ENCODE measurements at regions not wholly inside any gene's neighbourhood (a gene's known extent, or its start where the extent isn't known, plus 50 kb on each side); places are given as distances from the start of the nearest gene placed in this dataset.
A peak's percentile ranks its signal among the peaks of the same experiment; 100 is the strongest.

DNA sequence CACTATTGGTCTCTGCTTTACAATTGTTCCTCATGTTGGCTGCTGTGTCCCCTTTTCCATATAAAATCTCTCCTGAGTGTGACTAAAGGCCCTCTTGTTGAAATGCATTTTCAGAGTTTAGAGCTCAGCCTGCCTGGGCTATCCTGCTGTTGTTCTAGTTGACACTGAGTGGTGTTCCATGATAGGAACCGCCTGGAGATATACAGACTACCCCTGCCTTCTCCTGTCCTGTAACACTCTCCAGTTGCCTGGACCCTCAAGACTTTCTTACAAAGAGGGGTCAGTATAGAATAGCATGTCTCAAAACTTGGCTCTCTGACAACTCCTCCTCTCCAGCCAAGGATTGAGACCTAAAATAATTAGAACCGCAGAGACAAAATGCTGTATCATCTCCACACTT is 152.0 kb upstream of the POU3F1 start:
- H3K4me1 ChIP-seq (ENCODE audit: control insufficient read depth, insufficient read depth, low read length), result 0 out of 2 replicates have a peak, but pooled peaks cover 2% of the 10 kb centered on the region
- no peaks in the 10 kb centered on the region for H3K36me3 ChIP-seq (ENCODE audit: control insufficient read depth, insufficient read depth, low read length)
- H3K4me3 ChIP-seq (ENCODE audit: low read depth, low read length), result no peak overlapping the region
- no peaks in the 10 kb centered on the region; the same call in 1 of the 2 replicates for H3K27me3 ChIP-seq (ENCODE audit: control insufficient read depth, insufficient read depth, low read length)
- H3K27ac ChIP-seq (ENCODE audit: low read depth, low read length), result no peak overlapping the region
- H3K9ac ChIP-seq (ENCODE audit: low read length), result no peak overlapping the region
- peaks cover 20% of the 10 kb centered on the region for H3K9me3 ChIP-seq (ENCODE audit: control insufficient read depth, insufficient read depth, low read depth, low read length)

DNA sequence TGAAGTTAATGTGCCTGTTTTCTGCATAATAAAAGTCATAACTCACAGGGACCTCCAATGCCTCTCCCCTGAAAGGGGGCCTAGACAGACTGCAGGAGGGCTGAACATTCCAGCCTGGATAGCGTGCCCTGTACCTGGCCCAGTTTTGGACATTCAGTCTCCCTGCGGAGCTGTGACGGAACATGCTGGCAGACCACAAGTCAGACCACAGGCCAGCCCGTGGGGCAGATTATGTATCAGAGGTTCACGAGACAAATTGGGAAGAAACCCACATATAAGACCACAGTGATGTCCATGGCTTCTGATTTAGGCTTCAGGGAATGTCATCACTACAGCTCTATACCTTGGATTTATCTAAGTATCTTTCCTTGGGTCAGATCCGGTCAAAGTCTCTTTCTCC is 151.5 kb upstream of the POU3F1 start:
- no peaks in the 10 kb centered on the region for H3K36me3 ChIP-seq (ENCODE audit: control insufficient read depth, insufficient read depth, low read length)
- H3K9ac ChIP-seq (ENCODE audit: low read length), result no peak overlapping the region
- no peaks in the 10 kb centered on the region; the same call in 1 of the 2 replicates for H3K27me3 ChIP-seq (ENCODE audit: control insufficient read depth, insufficient read depth, low read length)
- H3K27ac ChIP-seq (ENCODE audit: low read depth, low read length), result no peak overlapping the region
- H3K9me3 ChIP-seq (ENCODE audit: control insufficient read depth, insufficient read depth, low read depth, low read length), result peaks cover 20% of the 10 kb centered on the region
- H3K4me1 ChIP-seq (ENCODE audit: control insufficient read depth, insufficient read depth, low read length), result 0 out of 2 replicates have a peak, but pooled peaks cover 2% of the 10 kb centered on the region
- H3K4me3 ChIP-seq (ENCODE audit: low read depth, low read length), result no peak overlapping the region

DNA sequence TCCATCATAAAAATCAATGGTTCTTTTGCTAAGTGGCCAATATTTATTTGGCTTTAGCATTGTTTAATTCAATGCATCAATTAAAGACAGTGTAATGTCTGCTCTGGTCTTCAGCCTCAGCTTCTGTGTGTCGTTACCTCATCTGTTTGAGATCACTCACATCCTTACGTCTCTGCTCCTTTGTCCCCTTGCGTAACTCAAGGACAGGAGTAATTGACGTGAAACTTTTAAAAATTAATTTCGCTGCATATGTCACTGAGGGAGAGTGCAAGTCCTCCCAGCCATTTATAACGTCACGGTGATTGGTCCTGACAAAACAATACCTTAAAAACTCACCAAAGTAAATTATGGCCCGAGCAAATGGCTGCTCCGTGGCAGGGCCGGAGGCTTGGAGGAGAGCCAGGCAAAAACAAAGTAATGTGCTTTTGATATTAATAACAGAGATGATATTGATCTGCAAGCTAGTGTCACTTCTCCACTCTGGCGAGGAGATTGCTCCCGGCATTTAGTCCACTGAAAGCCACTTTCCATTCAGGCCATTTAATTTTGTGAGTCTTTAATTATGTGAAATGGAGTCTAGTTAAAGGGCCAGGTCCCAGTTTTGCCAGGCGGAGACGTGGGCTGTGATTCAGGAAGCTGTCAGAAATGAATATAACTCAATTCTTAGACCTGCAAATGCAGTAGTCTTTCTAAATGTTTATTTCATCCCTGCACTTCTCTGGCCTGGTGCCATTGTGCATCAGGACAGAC is 150.9 kb upstream of the POU3F1 start:
- no peaks in the 10 kb centered on the region for H3K36me3 ChIP-seq (ENCODE audit: control insufficient read depth, insufficient read depth, low read length)
- no peak overlapping the region for H3K27ac ChIP-seq (ENCODE audit: low read depth, low read length)
- 0 out of 2 replicates have a peak, but pooled peaks cover 2% of the 10 kb centered on the region for H3K4me1 ChIP-seq (ENCODE audit: control insufficient read depth, insufficient read depth, low read length)
- H3K9ac ChIP-seq (ENCODE audit: low read length), result no peak overlapping the region
- H3K4me3 ChIP-seq (ENCODE audit: low read depth, low read length), result no peak overlapping the region
- peaks cover 20% of the 10 kb centered on the region for H3K9me3 ChIP-seq (ENCODE audit: control insufficient read depth, insufficient read depth, low read depth, low read length)
- H3K27me3 ChIP-seq (ENCODE audit: control insufficient read depth, insufficient read depth, low read length), result no peaks in the 10 kb centered on the region; the same call in 1 of the 2 replicates

DNA sequence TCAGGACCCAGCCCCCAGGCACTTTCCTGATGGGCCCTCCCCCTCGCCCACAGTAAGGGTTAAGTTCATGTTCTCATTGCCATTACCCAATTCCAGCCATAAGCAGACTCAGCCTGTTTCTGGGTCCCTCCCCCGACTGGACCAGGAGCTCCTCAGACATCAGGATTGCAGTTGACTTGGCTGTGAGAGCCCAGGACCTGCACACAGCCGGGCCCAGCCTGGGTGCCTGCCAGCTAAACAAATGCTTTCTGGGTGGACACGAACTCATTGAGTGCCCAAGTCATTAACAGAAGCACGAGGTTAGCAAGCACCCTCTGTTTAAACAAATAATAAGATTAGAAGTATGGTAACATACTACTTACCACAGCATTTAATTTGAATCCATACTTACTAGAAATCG is 147.9 kb upstream of the POU3F1 start:
- Histone ChIP-seq H3K9me3 (ENCODE audit: control insufficient read depth, insufficient read depth, low read depth, low read length) (peaks cover 3% of the 10 kb centered on the region; the same call in 1 of the 2 replicates), H3K4me3 (ENCODE audit: low read depth, low read length) (no peak overlapping the region), H3K27me3 (ENCODE audit: control insufficient read depth, insufficient read depth, low read length) (no peaks in the 10 kb centered on the region; the same call in 1 of the 2 replicates), H3K36me3 (ENCODE audit: control insufficient read depth, insufficient read depth, low read length) (no peaks in the 10 kb centered on the region), H3K27ac (ENCODE audit: low read depth, low read length) (no peak overlapping the region), H3K9ac (ENCODE audit: low read length) (no peak overlapping the region), H3K4me1 (ENCODE audit: control insufficient read depth, insufficient read depth, low read length) (0 out of 2 replicates have a peak, but pooled peaks cover 2% of the 10 kb centered on the region)

DNA sequence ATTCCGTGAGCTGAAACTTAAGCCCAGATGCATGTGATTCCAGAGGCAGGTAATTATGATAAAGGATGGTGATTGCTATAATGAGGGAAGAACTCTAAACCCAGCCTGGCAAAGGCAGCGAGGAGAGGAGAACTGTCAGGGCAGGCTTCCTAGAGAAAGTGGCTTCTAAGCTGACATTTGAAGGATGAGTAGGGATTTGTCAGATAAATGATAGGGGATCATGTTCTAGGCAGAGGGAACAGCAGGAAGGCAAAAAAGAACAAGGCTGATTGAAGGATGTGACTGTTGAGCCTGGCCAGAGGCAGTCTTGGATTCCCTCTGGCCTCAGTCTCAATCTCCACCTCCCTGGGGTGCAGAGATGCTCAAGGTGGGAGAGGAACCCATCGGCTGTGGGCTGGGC is 146.4 kb upstream of the POU3F1 start:
- H3K9me3 ChIP-seq (ENCODE audit: control insufficient read depth, insufficient read depth, low read depth, low read length), result peaks cover 16% of the 10 kb centered on the region
- H3K4me3 ChIP-seq (ENCODE audit: low read depth, low read length), result no peak overlapping the region
- H3K4me1 ChIP-seq (ENCODE audit: control insufficient read depth, insufficient read depth, low read length), result 0 out of 2 replicates have a peak, but pooled peaks cover 2% of the 10 kb centered on the region
- no peak overlapping the region for H3K27ac ChIP-seq (ENCODE audit: low read depth, low read length)
- no peak overlapping the region for H3K9ac ChIP-seq (ENCODE audit: low read length)
- no peaks in the 10 kb centered on the region for H3K36me3 ChIP-seq (ENCODE audit: control insufficient read depth, insufficient read depth, low read length)
- no peaks in the 10 kb centered on the region; the same call in 1 of the 2 replicates for H3K27me3 ChIP-seq (ENCODE audit: control insufficient read depth, insufficient read depth, low read length)

- no peaks in the 10 kb centered on the region; the same call in 1 of the 2 replicates for H3K27me3 ChIP-seq (ENCODE audit: control insufficient read depth, insufficient read depth, low read length)
- H3K36me3 ChIP-seq (ENCODE audit: control insufficient read depth, insufficient read depth, low read length), result no peaks in the 10 kb centered on the region
- no peak overlapping the region for H3K4me3 ChIP-seq (ENCODE audit: low read depth, low read length)
- H3K27ac ChIP-seq (ENCODE audit: low read depth, low read length), result no peak overlapping the region
- H3K9ac ChIP-seq (ENCODE audit: low read length), result no peak overlapping the region
- H3K4me1 ChIP-seq (ENCODE audit: control insufficient read depth, insufficient read depth, low read length), result 0 out of 2 replicates have a peak, but pooled peaks cover 2% of the 10 kb centered on the region
- H3K9me3 ChIP-seq (ENCODE audit: control insufficient read depth, insufficient read depth, low read depth, low read length), result peaks cover 16% of the 10 kb centered on the region
These were observed 144.9 kb upstream of the POU3F1 start for GRCh38 chr1:38191461-38191860.

GRCh38 chr1:38190983-38191382 is 144.4 kb upstream of the POU3F1 start:
- no peak overlapping the region for H3K4me3 ChIP-seq (ENCODE audit: low read depth, low read length)
- H3K27ac ChIP-seq (ENCODE audit: low read depth, low read length), result no peak overlapping the region
- 0 out of 2 replicates have a peak, but pooled peaks cover 2% of the 10 kb centered on the region for H3K4me1 ChIP-seq (ENCODE audit: control insufficient read depth, insufficient read depth, low read length)
- H3K36me3 ChIP-seq (ENCODE audit: control insufficient read depth, insufficient read depth, low read length), result no peaks in the 10 kb centered on the region
- no peaks in the 10 kb centered on the region; the same call in 1 of the 2 replicates for H3K27me3 ChIP-seq (ENCODE audit: control insufficient read depth, insufficient read depth, low read length)
- peaks cover 16% of the 10 kb centered on the region for H3K9me3 ChIP-seq (ENCODE audit: control insufficient read depth, insufficient read depth, low read depth, low read length)
- no peak overlapping the region for H3K9ac ChIP-seq (ENCODE audit: low read length)

GRCh38 chr1:38187552-38187951 is 141.0 kb upstream of the POU3F1 start:
- no peaks in the 10 kb centered on the region for H3K27me3 ChIP-seq (ENCODE audit: control insufficient read depth, insufficient read depth, low read length)
- H3K9ac ChIP-seq (ENCODE audit: low read length), result no peak overlapping the region
- no peak overlapping the region for H3K4me3 ChIP-seq (ENCODE audit: low read depth, low read length)
- no peaks in the 10 kb centered on the region for H3K36me3 ChIP-seq (ENCODE audit: control insufficient read depth, insufficient read depth, low read length)
- H3K27ac ChIP-seq (ENCODE audit: low read depth, low read length), result no peak overlapping the region
- H3K4me1 ChIP-seq (ENCODE audit: control insufficient read depth, insufficient read depth, low read length), result peaks cover 9% of the 10 kb centered on the region
- H3K9me3 ChIP-seq (ENCODE audit: control insufficient read depth, insufficient read depth, low read depth, low read length), result peaks cover 16% of the 10 kb centered on the region

GRCh38 chr1:38186566-38186965 is 140.0 kb upstream of the POU3F1 start:
- H3K9me3 ChIP-seq (ENCODE audit: control insufficient read depth, insufficient read depth, low read depth, low read length), result peaks cover 16% of the 10 kb centered on the region
- H3K36me3 ChIP-seq (ENCODE audit: control insufficient read depth, insufficient read depth, low read length), result no peaks in the 10 kb centered on the region
- H3K4me1 ChIP-seq (ENCODE audit: control insufficient read depth, insufficient read depth, low read length), result peaks cover 14% of the 10 kb centered on the region
- no peak overlapping the region for H3K4me3 ChIP-seq (ENCODE audit: low read depth, low read length)
- H3K9ac ChIP-seq (ENCODE audit: low read length), result no peak overlapping the region
- no peaks in the 10 kb centered on the region for H3K27me3 ChIP-seq (ENCODE audit: control insufficient read depth, insufficient read depth, low read length)
- no peak overlapping the region for H3K27ac ChIP-seq (ENCODE audit: low read depth, low read length)

DNA sequence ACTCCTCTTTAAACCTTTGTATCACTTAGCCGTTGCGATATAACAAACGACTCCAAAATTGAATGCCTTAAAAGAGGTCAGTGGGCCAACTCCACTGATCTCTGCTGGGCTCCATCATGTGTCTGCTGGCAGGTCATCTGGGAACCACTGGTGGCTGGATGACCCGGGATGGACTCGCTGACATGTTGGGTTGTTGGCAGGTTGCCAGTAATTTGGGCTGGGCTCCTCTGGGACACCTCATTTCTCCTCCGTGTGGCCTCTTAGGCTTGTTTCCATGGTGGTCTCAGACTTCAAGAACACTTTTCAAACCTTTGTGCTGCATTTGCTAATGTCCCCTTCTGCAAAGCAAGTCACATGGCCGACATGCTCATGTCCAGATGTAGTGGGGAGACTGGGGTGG is 139.3 kb upstream of the POU3F1 start:
- no peak overlapping the region for H3K4me3 ChIP-seq (ENCODE audit: low read depth, low read length)
- no peak overlapping the region for H3K9ac ChIP-seq (ENCODE audit: low read length)
- H3K36me3 ChIP-seq (ENCODE audit: control insufficient read depth, insufficient read depth, low read length), result no peaks in the 10 kb centered on the region
- peaks cover 14% of the 10 kb centered on the region for H3K4me1 ChIP-seq (ENCODE audit: control insufficient read depth, insufficient read depth, low read length)
- peaks cover 19% of the 10 kb centered on the region for H3K9me3 ChIP-seq (ENCODE audit: control insufficient read depth, insufficient read depth, low read depth, low read length)
- H3K27ac ChIP-seq (ENCODE audit: low read depth, low read length), result no peak overlapping the region
- H3K27me3 ChIP-seq (ENCODE audit: control insufficient read depth, insufficient read depth, low read length), result no peaks in the 10 kb centered on the region

GRCh38 chr1:38183747-38184146 is 137.2 kb upstream of the POU3F1 start:
- Histone ChIP-seq H3K27me3 (ENCODE audit: control insufficient read depth, insufficient read depth, low read length) (no peaks in the 10 kb centered on the region), H3K4me1 (ENCODE audit: control insufficient read depth, insufficient read depth, low read length) (peaks cover 14% of the 10 kb centered on the region), H3K9me3 (ENCODE audit: control insufficient read depth, insufficient read depth, low read depth, low read length) (peaks cover 18% of the 10 kb centered on the region), H3K4me3 (ENCODE audit: low read depth, low read length) (no peak overlapping the region), H3K9ac (ENCODE audit: low read length) (no peak overlapping the region), H3K36me3 (ENCODE audit: control insufficient read depth, insufficient read depth, low read length) (no peaks in the 10 kb centered on the region), H3K27ac (ENCODE audit: low read depth, low read length) (peak overlapping the region; percentile 74; the same call in 1 of the 2 replicates)
